ELR (cell line): ENCODE measurements at regions not wholly inside any gene's neighbourhood (a gene's known extent, or its start where the extent isn't known, plus 50 kb on each side); places are given as distances from the start of the nearest gene placed in this dataset.
"Not testable (repeated sequence)": the region's sequence is repeated elsewhere in the genome, so short reads cannot be mapped to it uniquely, and the experiment has no call there.

ENCODE experiments used
- DNase-seq: peaks from one replicate; pipeline ENCODE4 v3.0.0-alpha.2; 2015; ENCODE audit warnings: low read depth

GRCh38 chr6:14530385-14530784 is 412.8 kb downstream of the CD83 start:
- no peak for DNase-seq

DNA sequence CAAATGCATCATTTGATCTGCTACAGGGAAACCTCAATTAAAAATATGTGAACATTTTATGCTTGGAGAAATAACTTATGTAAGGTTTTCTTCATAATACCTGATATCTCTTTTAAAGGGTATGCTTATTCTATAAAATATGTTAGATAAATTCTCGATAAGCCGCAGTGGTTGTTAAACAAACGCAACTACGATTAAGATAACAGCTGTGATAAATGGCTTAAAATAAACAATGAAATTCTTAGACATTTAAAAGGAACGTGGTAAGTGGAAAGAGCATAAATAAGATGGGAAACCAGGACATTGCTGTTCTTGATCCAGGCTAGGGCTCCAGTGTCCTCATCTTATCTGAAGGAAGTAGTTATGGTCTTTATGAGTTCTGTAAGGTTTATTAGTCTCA is 415.9 kb downstream of the CD83 start:
- no peak for DNase-seq

DNA sequence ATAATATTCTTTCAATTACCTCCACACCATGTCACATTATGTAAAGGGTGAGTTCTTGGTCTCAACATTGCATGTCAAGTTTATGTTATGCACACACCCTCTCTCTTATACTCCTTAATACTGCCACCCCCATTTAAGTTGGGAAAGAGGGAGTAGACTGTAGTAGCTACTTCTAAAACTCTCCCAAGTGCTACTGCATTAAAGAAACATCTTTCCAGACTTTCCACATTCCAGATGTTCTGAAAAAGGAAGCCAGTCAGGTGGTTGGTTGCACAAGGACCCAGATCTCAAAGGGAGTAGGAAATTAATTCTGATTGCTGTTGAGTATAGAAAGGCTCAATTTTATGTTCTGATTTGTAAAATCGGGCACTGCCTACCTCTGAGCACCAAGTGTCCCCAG is 419.5 kb downstream of the CD83 start:
- no peak for DNase-seq

DNA sequence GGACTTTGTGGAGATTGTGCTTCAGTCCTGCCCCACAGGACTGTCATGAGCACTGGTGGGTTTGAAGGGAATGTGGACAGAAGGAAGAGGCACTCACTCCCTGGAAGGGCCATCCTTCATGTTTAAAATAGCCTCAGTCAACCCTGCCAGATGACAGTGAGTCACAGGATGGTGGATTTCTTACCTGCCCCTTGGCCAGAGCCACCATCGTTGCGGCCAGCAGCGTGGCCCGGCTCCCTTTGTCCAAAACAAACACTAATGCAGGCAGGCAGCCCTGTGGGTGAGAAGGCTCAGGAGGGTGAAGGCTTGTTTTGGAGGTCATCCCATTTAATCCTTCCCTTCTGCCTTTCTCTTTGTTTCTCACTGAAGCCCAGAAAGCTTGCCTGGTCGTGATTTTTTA is 422.7 kb downstream of the CD83 start:
- no peak for DNase-seq

DNA sequence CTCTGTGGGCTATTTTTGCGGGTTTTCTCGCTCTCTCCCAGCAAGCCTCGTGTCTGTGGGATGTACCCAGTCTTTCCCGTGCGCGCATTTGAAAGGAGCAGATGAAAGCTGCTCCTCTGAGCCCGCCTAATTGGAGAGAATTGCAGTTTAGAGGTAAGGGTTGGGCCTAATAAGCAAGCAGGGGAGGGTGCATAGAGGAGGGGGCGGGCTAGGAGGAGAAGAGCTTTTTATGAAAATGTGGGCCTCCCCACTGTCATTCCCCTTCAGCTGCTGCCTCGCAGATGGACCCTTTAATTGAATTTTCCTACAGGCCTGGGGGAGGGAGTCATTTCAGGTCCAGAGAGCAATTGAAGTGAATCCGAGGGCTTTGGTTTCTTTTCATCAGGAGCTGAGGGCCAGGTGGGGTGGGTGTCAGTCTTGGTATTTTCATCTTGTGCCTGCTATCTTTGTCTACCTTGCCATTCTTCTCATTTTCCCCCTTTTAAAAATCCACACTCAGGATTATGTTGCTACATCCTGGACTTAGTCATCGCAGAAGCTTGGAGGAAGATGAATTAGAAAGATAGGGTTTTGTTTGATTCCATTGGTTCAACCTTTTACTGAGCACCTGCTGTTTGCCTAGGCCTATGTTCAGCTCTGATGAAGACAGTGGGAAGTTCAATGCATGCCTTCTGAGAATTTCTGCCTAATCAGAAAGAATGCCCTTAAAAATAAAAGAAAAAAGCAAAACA is 423.4 kb downstream of the CD83 start:
- peak; percentile 31 for DNase-seq

- peak; percentile 86 for DNase-seq
Observed at GRCh38 chr6:14542670-14543366, 425.2 kb downstream of the CD83 start.

- DNase-seq: no peak
Observed at GRCh38 chr6:14543971-14544585, 426.5 kb downstream of the CD83 start.

DNA sequence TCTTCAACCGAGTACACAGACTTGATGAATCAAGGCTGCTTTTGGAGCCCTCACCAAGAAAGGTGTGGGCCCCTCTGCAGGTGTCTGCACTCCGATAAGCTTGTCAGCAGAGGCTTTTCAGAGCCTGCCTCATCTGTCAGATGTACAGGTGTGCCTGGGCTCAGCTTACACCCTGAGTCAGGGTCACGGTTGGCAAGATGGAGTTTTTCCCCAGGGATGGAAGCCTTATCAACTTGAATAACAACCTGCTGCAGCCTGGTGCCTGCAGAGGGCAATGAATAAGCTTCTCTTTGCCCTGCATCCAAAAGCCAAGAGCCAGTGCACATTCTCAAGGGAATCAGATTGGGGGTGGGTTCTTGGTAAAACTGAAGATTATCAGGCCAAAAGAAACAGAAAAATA is 427.1 kb downstream of the CD83 start:
- no peak for DNase-seq

DNA sequence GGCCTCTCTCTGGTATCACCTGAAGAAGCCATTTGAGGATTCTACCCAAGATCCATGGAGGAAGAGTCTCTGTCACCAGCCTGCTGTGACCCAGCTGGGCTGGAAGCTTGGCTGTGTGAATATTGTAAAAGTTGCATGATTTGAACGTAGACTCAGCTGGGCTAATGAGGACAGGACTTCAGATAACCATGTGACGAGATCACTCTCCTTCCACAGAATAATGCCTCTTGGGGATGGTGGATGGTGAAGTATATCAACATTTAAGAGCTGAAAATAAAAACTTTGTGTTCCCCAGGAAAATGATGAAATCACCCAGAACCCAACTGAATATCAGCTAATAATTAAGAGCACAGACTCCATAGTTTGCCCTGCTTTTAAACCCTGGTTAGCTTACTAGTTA is 427.9 kb downstream of the CD83 start:
- no peak for DNase-seq

DNA sequence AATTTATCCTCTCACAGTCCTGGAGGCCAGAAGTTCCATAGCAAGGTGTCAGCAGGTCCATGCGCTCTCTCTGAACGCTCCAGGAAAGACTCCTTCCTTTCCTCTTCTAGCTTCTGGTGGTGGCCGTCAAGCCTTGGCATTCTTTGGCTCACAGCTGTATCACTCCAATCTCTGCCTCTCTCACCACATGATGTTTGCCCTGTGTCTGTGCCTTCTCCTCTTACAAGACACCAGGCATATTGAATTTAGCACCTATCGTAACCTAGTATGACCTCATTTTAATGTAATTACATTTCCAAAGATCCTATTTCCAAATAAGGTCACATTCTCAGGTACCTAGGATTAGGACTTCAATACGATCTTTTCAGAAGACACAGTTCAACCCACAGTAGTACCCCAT is 428.5 kb downstream of the CD83 start:
- DNase-seq: no peak

DNA sequence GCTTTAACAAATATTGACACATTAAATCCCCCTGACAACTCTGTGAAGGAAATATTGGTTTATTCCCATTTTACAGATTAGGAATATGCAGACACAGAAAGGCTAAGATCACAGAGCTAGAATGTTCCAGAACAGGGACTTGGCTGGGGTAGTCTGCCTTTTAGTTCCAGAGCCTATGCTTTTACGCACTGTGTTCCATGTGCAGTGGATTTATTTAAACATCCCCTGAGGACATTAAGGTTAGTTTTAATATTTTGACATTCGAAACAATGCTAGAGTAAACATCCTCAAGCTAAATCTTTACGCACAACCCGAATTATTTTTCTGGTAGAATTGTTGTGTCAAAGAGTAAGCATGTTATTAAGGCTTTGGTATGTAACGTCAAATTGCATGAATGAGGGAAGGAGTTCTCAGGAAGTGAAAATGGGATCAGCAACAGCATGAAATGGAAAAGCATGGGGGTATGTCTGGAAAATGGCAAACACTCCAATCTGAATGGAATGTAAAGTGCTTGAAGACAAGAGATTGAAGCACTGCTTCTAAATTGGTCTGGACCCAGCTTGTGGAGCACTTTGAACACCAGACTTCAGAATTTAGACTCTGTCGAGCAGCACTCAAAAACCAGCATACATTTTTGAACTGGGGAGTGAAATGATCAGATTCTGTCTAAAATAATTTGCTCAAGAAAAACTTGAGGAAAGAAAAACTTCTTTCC is 429.9 kb downstream of the CD83 start:
- no peak for DNase-seq

DNA sequence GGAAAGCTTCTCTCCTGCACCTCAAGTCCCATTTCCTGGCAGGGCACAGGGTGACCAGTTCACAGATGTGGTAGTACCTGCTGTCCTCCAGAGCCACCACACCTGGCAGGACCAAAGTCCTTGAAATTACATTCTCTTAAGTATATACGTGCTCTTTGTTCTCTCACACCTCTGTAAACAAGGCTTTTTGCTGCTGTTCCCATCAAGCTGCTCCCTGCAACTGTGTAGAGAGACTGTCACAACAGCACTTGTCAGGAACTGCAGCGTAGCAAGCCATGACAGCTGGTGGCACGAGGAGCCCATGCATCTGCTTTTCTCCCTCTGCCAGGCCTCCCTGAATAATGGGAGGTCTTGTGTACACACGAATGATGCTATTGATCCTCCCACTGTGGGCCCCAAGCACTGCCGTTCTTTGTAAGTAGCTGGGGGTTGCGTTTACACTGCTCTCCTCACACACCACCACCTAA is 431.8 kb downstream of the CD83 start:
- DNase-seq: no peak

DNA sequence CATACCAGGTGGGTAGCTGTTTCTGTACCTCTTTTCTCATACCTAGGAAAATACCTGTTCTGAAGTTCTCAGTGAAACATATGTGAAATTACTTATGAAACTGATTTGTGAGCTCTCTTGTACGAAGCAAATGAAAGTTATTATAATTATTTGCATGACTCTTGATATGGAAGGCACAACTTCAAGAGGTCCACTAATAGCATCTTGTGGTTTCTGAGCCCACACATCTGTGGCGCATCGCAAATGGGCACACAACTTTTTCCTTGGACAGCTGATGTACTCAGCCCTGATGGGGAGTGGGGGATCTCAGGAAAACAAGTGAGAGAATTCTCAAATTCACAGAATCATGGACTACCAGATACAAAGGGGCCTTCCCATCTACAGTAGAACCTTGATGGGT is 432.3 kb downstream of the CD83 start:
- no peak for DNase-seq

DNA sequence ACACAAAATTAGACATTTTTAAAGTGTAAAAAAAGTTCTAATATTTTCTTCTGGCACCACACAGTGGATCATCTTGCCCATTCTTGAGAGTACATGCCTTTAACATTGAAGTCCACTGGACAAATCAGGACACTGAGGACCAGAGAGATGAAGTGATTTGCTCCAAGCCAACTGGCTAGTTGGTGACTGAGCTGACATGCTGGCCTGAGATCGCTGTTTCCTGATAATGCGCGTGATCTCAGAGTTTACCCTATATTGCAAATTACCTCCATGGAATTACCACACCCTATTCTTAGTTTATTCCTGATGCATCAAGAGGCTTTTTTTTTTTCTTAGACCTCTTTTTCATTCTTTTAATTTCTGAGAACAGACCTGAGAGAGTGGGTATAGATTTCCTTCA is 432.8 kb downstream of the CD83 start:
- no peak for DNase-seq

DNA sequence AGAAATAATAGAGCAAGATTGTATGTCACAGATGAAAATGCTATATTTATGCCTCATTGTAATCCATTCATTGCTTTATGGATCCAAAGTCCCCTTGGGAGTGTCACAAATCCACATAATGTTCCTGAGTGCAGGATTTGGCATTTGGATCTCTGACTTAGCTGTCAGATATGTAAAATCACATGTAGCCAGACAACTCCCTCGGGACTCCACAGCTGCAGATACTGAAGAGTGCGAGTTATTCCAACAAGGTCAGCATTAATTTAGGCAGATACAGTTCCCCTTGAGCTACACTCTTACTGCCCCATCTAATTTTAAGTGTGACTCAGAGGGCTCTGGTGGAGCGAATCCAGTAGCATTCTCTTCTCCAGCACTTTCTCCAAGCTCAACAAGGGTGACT is 433.2 kb downstream of the CD83 start:
- DNase-seq: no peak

- not testable (repeated sequence) for DNase-seq
Observed at GRCh38 chr6:14551601-14552000, 434.0 kb downstream of the CD83 start.

DNA sequence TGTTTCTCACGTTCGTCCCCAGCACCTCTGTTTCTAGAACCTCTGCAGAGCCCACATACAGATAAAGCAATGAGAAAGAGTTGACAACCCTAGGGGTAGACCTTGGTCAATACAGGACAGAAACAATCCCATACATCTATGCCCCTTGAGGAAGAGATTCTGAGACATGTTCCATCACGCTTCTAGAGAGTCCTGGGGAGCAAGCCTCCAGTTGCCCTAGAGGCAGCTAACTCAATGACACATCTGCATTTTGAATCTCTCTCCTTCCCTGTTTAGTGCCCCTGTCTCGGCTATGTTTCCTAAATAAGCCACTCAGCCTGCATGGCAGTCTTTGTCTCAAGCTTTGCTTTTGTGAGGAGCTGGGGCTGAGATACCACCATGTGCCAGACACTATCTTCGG is 435.3 kb downstream of the CD83 start:
- DNase-seq: no peak

DNA sequence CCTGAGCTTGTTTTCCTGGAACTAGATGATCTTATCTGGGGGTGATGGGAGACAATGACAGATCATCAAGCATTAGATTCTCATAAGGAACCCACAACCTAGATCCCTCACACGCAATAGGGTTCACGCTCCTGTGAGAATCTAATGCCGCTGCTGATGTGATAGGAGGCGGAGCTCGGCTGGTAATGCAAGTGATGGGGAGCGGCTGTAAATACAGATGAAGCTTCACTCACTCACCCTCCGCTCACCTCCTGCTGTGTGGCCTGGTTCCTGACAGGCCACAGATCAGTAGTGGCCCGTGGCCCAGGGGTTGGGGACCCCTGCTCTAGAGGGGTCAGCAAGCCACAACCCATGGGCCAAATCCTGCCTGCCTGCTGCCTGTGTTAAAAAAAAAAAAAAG is 435.9 kb downstream of the CD83 start:
- no peak for DNase-seq

DNA sequence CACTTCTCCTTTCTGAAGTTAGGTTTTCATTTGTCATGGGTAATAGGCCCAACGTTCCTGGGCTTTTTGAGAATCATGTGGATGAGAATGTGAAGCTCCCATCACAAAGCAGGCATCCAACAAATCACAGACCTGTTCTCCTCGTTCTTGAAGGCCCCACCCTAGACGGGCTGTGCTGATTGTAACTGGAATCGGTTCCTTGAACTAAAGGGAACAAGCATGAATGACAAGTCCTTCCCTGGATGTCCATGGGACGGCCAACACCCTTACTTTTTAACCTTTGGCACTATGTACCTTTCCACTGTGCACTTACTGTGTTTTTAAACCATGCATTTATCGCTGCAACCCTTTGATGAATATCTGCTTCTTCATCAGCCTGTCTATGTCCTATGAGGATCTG is 438.2 kb downstream of the CD83 start:
- no peak for DNase-seq

- no peak for DNase-seq
Observed at GRCh38 chr6:14559746-14560536, 442.4 kb downstream of the CD83 start.

- DNase-seq: not testable (repeated sequence)
Observed at GRCh38 chr6:14561563-14561962, 444.0 kb downstream of the CD83 start.

DNA sequence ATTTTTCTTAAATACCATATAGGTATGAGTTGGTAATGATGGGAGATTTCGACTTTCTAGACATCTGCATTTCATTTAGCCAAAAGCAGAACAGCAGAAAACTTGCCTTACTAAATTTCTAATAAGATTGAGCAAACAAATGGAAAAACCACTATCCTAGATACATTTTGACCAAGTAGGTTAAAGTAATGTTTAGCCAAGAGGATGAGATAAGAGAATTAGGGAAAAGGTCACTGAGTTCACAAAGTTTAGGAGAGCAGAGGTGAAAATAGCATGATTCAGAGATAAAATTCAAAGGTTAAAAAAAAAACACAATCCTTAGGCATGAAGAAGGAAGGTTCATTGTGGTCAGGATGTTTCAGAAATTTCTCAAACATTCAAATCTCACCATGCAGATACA is 450.3 kb downstream of the CD83 start:
- DNase-seq: no peak
